ENCODE measurements at regions not wholly inside any gene's neighbourhood (a gene's known extent, or its start where the extent isn't known, plus 50 kb on each side); places are given as distances from the start of the nearest gene placed in this dataset.

- intact Hi-C loops (cut with micrococcal nuclease; ENCODE audit: unreplicated experiment) = no loop called here
- POLR2A ChIA-PET = interaction anchor here (0.7 kb wide), 1 partner anchor 9 kb away, joined by 3 read pairs; no protein-coding TSS in a partner anchor
- H4K20me1 ChIP-seq (ENCODE audit: insufficient read depth, low read length) = no peaks in the 10 kb centered on the region; the same call in 1 of the 2 replicates
- no peak overlapping the region for H3K4me2 ChIP-seq (ENCODE audit: low read length)
- no peaks in the 10 kb centered on the region for H3K79me2 ChIP-seq (ENCODE audit: insufficient read depth, low read depth, low read length)
- TF ChIP-seq EZH2phosphoT487 (IDR thresholded peaks at IDR 0.05; ENCODE audit: borderline replicate concordance, low read depth, low read length) (no peak), CTCF (conservative IDR thresholded peaks at IDR 0.05; ENCODE audit: low read length) (no peak)
- BruUV-seq (replicated peaks) = no TSS peak
- no peaks in the 10 kb centered on the region for H3K4me1 ChIP-seq (ENCODE audit: insufficient read depth, low read length, poor library complexity, severe bottlenecking)
- no peak overlapping the region for H2AFZ ChIP-seq (ENCODE audit: low read length)
- no peaks in the 10 kb centered on the region for H3K36me3 ChIP-seq (ENCODE audit: insufficient read depth, low read length)
- H3K9me2 ChIP-seq (ENCODE audit: insufficient read depth, low read length) = no peaks in the 10 kb centered on the region
- no peaks in the 10 kb centered on the region for H3K9me3 ChIP-seq (ENCODE audit: low read length)
- CTCF ChIA-PET (ENCODE audit: unreplicated experiment) = no interaction called here
- no peak overlapping the region for H3K27ac ChIP-seq (ENCODE audit: low read depth, low read length, poor library complexity, severe bottlenecking)
- H3K4me3 ChIP-seq (ENCODE audit: low read depth, low read length, poor library complexity, severe bottlenecking) = no peak overlapping the region
- no peak for DNase-seq (ENCODE audit: low spot score)
Observed at GRCh38 chr5:99674101-99674500, 745.3 kb upstream of the CHD1 start.

- CTCF ChIA-PET (ENCODE audit: unreplicated experiment) = no interaction called here
- Histone ChIP-seq H3K9me3 (ENCODE audit: low read length) (no peaks in the 10 kb centered on the region), H3K4me1 (ENCODE audit: insufficient read depth, low read length, poor library complexity, severe bottlenecking) (no peaks in the 10 kb centered on the region), H3K27ac (ENCODE audit: low read depth, low read length, poor library complexity, severe bottlenecking) (no peak overlapping the region), H3K9me2 (ENCODE audit: insufficient read depth, low read length) (no peaks in the 10 kb centered on the region), H3K4me2 (ENCODE audit: low read length) (no peak overlapping the region), H3K79me2 (ENCODE audit: insufficient read depth, low read depth, low read length) (no peaks in the 10 kb centered on the region), H2AFZ (ENCODE audit: low read length) (no peak overlapping the region), H3K36me3 (ENCODE audit: insufficient read depth, low read length) (no peaks in the 10 kb centered on the region), H3K4me3 (ENCODE audit: low read depth, low read length, poor library complexity, severe bottlenecking) (no peak overlapping the region), H4K20me1 (ENCODE audit: insufficient read depth, low read length) (no peaks in the 10 kb centered on the region)
- intact Hi-C loops (cut with micrococcal nuclease; ENCODE audit: unreplicated experiment) = no loop called here
- TF ChIP-seq CTCF (conservative IDR thresholded peaks at IDR 0.05; ENCODE audit: low read length) (no peak), EZH2phosphoT487 (IDR thresholded peaks at IDR 0.05; ENCODE audit: borderline replicate concordance, low read depth, low read length) (no peak)
- no peak for DNase-seq (ENCODE audit: low spot score)
- no TSS peak for BruUV-seq (replicated peaks)
- POLR2A ChIA-PET = interaction anchor here (0.7 kb wide), 2 partner anchors 9 to 1695 kb away, joined by 3 read pairs; no protein-coding TSS in a partner anchor
Observed at GRCh38 chr5:99664972-99665371, 736.2 kb upstream of the CHD1 start.

- no TSS peak for BruUV-seq (replicated peaks)
- no peaks in the 10 kb centered on the region for H3K79me2 ChIP-seq (ENCODE audit: insufficient read depth, low read depth, low read length)
- ChIA-PET POLR2A (no interaction called here), CTCF (ENCODE audit: unreplicated experiment) (no interaction called here)
- no peaks in the 10 kb centered on the region for H3K9me2 ChIP-seq (ENCODE audit: insufficient read depth, low read length)
- H3K4me1 ChIP-seq (ENCODE audit: insufficient read depth, low read length, poor library complexity, severe bottlenecking) = no peaks in the 10 kb centered on the region
- no peaks in the 10 kb centered on the region for H3K9me3 ChIP-seq (ENCODE audit: low read length)
- no peak for TF ChIP-seq CTCF (conservative IDR thresholded peaks at IDR 0.05; ENCODE audit: low read length)
- no peak for TF ChIP-seq EZH2phosphoT487 (IDR thresholded peaks at IDR 0.05; ENCODE audit: borderline replicate concordance, low read depth, low read length)
- intact Hi-C loops (cut with micrococcal nuclease; ENCODE audit: unreplicated experiment) = no loop called here
- H4K20me1 ChIP-seq (ENCODE audit: insufficient read depth, low read length) = no peaks in the 10 kb centered on the region
- H3K36me3 ChIP-seq (ENCODE audit: insufficient read depth, low read length) = no peaks in the 10 kb centered on the region
- H3K4me2 ChIP-seq (ENCODE audit: low read length) = no peak overlapping the region
- DNase-seq (ENCODE audit: low spot score) = no peak
- H2AFZ ChIP-seq (ENCODE audit: low read length) = no peak overlapping the region
- H3K4me3 ChIP-seq (ENCODE audit: low read depth, low read length, poor library complexity, severe bottlenecking) = no peak overlapping the region
- H3K27ac ChIP-seq (ENCODE audit: low read depth, low read length, poor library complexity, severe bottlenecking) = no peak overlapping the region
Observed at GRCh38 chr5:99651298-99651697, 722.5 kb upstream of the CHD1 start.
